H9 (cell line): ENCODE measurements at regions not wholly inside any gene's neighbourhood (a gene's known extent, or its start where the extent isn't known, plus 50 kb on each side); places are given as distances from the start of the nearest gene placed in this dataset.

Experiments
- DNase-seq: peaks from one replicate; pipeline ENCODE4 v3.0.0-alpha.2; 2017
- H2AFZ ChIP-seq: one replicate; pipeline ENCODE4 v1.6.1; 2013; ENCODE audit warnings: mild to moderate bottlenecking, low read length, control low read depth, moderate library complexity
- H2AK5ac ChIP-seq: 2 replicates; pipeline ENCODE4 v1.6.1; 2013; ENCODE audit warnings: low read length, control low read depth, mixed read lengths; ENCODE audit not compliant: insufficient read length
- H2BK120ac ChIP-seq: one replicate; pipeline ENCODE4 v1.6.1; 2013; ENCODE audit warnings: low read depth, mild to moderate bottlenecking, low read length, control low read depth, inconsistent platforms; ENCODE audit not compliant: poor library complexity, severe bottlenecking
- H2BK12ac ChIP-seq: 2 replicates; pipeline ENCODE4 v1.6.1; 2013; ENCODE audit warnings: low read length, control low read depth, mixed read lengths, low read depth; ENCODE audit not compliant: insufficient read length
- H2BK15ac ChIP-seq: 2 replicates; pipeline ENCODE4 v1.6.1; 2013; ENCODE audit warnings: low read depth, low read length, control low read depth
- H2BK20ac ChIP-seq: one replicate; pipeline ENCODE4 v1.6.1; 2013; ENCODE audit warnings: low read depth, mild to moderate bottlenecking, low read length, control low read depth, inconsistent platforms; ENCODE audit not compliant: poor library complexity, severe bottlenecking
- H2BK5ac ChIP-seq: 2 replicates; pipeline ENCODE4 v1.6.1; 2013; ENCODE audit warnings: low read length, control low read depth, mixed read lengths; ENCODE audit not compliant: insufficient read length
- H3K14ac ChIP-seq: 2 replicates; pipeline ENCODE4 v1.6.1; 2013; ENCODE audit warnings: low read length, control low read depth; ENCODE audit not compliant: insufficient read depth
- H3K18ac ChIP-seq: 2 replicates; pipeline ENCODE4 v1.6.1; 2013; ENCODE audit warnings: low read depth, mild to moderate bottlenecking, mixed read lengths, low read length, control low read depth; ENCODE audit not compliant: insufficient read length
- H3K23ac ChIP-seq: 2 replicates; pipeline ENCODE4 v1.6.1; 2013; ENCODE audit warnings: low read length, control low read depth, mixed read lengths, low read depth; ENCODE audit not compliant: insufficient read length
- H3K23me2 ChIP-seq: 2 replicates; pipeline ENCODE4 v1.6.1; 2013; ENCODE audit warnings: low read depth, mild to moderate bottlenecking, mixed read lengths, low read length, control low read depth; ENCODE audit not compliant: insufficient read length, poor library complexity, severe bottlenecking
- H3K27ac ChIP-seq: 2 replicates; pipeline ENCODE4 v1.5.1; 2013; ENCODE audit warnings: low read length, control low read depth, mixed read lengths, low read depth; ENCODE audit not compliant: insufficient read length
- H3K27me3 ChIP-seq: 2 replicates; pipeline ENCODE4 v1.6.1; 2013; ENCODE audit warnings: low read length, control low read depth, inconsistent platforms; ENCODE audit not compliant: insufficient read depth
- H3K4ac ChIP-seq: 2 replicates; pipeline ENCODE4 v1.6.1; 2013; ENCODE audit warnings: low read depth, mild to moderate bottlenecking, control low read depth, inconsistent platforms, low read length, moderate library complexity
- H3K4me1 ChIP-seq: 2 replicates; pipeline ENCODE4 v1.6.1; 2013; ENCODE audit warnings: low read length, control low read depth, inconsistent platforms; ENCODE audit not compliant: insufficient read depth
- H3K4me2 ChIP-seq: 2 replicates; pipeline ENCODE4 v1.6.1; 2013; ENCODE audit warnings: low read length, control low read depth, mixed read lengths; ENCODE audit not compliant: insufficient read length, insufficient read depth
- H3K56ac ChIP-seq: 2 replicates; pipeline ENCODE4 v1.6.1; 2013; ENCODE audit warnings: low read depth, mild to moderate bottlenecking, mixed read lengths, low read length, control low read depth; ENCODE audit not compliant: insufficient read length
- H3K79me1 ChIP-seq: 2 replicates; pipeline ENCODE4 v1.6.1; 2013; ENCODE audit warnings: low read depth, mild to moderate bottlenecking, moderate library complexity, low read length, control low read depth, inconsistent platforms; ENCODE audit not compliant: insufficient read depth, poor library complexity, severe bottlenecking
- H3K79me2 ChIP-seq: 2 replicates; pipeline ENCODE4 v1.6.1; 2013; ENCODE audit warnings: low read length, control low read depth, inconsistent platforms; ENCODE audit not compliant: insufficient read depth
- H3K9ac ChIP-seq: 2 replicates; pipeline ENCODE4 v1.6.1; 2013; ENCODE audit warnings: low read length, control low read depth, mixed read lengths; ENCODE audit not compliant: insufficient read length; ENCODE audit errors: extremely low read depth
- H3K9me3 ChIP-seq: one replicate; pipeline ENCODE4 v1.6.1; 2013; ENCODE audit warnings: low read depth, low read length, inconsistent platforms; ENCODE audit not compliant: control insufficient read depth
- H3T11ph ChIP-seq: one replicate; pipeline ENCODE4 v1.6.1; 2013; ENCODE audit warnings: mild to moderate bottlenecking, low read length, control low read depth, inconsistent platforms
- H4K20me1 ChIP-seq: one replicate; pipeline ENCODE4 v1.6.1; 2013; ENCODE audit not compliant: control insufficient read depth, insufficient read length, insufficient read depth
- H4K5ac ChIP-seq: 2 replicates; pipeline ENCODE4 v1.6.1; 2013; ENCODE audit warnings: low read depth, mild to moderate bottlenecking, mixed read lengths, low read length, control low read depth; ENCODE audit not compliant: insufficient read length
- H4K8ac ChIP-seq: replicated peaks from 2 replicates; pipeline ENCODE4 v1.6.1; 2013; ENCODE audit warnings: low read length, control low read depth, mixed read lengths, low read depth; ENCODE audit not compliant: insufficient read length
- H4K91ac ChIP-seq: 2 replicates; pipeline ENCODE4 v1.6.1; 2013; ENCODE audit warnings: low read depth, mild to moderate bottlenecking, moderate library complexity, mixed read lengths, low read length, control low read depth; ENCODE audit not compliant: insufficient read length
- H3K27ac Mint-ChIP-seq, 3 experiments: 2 replicates in 2 of 3; 3 replicates in 1 of 3; pipeline ENCODE4 v1.8.0; 2020 to 2021; ENCODE audit warnings: mixed read lengths in 3 of 3, mild to moderate bottlenecking in 1 of 3, moderate library complexity in 1 of 3
- H3K27me3 Mint-ChIP-seq: 2 replicates; pipeline ENCODE4 v1.8.0; 2021; ENCODE audit warnings: low read depth, mild to moderate bottlenecking, moderate library complexity, mixed read lengths
- H3K36me3 Mint-ChIP-seq, 3 experiments: 2 replicates in 2 of 3; 3 replicates in 1 of 3; pipeline ENCODE4 v1.8.0; 2020 to 2021; ENCODE audit warnings: low read depth in 3 of 3, mixed read lengths in 3 of 3; ENCODE audit not compliant: insufficient read depth in 1 of 3
- H3K4me1 Mint-ChIP-seq, 2 experiments: 2 replicates each; pipeline ENCODE4 v1.8.0; 2020; ENCODE audit warnings: mixed read lengths in 2 of 2
- H3K4me3 Mint-ChIP-seq, 2 experiments: 2 replicates in 1 of 2; 3 replicates in 1 of 2; pipeline ENCODE4 v1.8.0; 2020 to 2021; ENCODE audit warnings: mild to moderate bottlenecking in 2 of 2, mixed read lengths in 2 of 2, moderate library complexity in 1 of 2
- H3K9me3 Mint-ChIP-seq, 2 experiments: 2 replicates in 1 of 2; 3 replicates in 1 of 2; pipeline ENCODE4 v1.8.0; 2020; ENCODE audit warnings: mild to moderate bottlenecking in 2 of 2, mixed read lengths in 2 of 2, moderate library complexity in 1 of 2
- WGBS: extraction: QIAGEN DNeasy Blood & Tissue Kit; methylation state at CpG from one replicate; pipeline ENCODE4 v1.1.7; 2013; ENCODE audit warnings: missing lambda C conversion rate, low lambda C conversion rate, mixed read lengths; ENCODE audit not compliant: insufficient read length; ENCODE audit errors: extremely low coverage; 5-methylcytosine and 5-hydroxymethylcytosine counted together
- TF ChIP-seq, protein P1 (sequence below): fragments of 200-600 bp; sonication (generic); conservative IDR thresholded peaks from 3 replicates; pipeline ENCODE4 v1.8.0; 2021; ENCODE audit warnings: antibody characterized with exemption, mild to moderate bottlenecking

DNA sequence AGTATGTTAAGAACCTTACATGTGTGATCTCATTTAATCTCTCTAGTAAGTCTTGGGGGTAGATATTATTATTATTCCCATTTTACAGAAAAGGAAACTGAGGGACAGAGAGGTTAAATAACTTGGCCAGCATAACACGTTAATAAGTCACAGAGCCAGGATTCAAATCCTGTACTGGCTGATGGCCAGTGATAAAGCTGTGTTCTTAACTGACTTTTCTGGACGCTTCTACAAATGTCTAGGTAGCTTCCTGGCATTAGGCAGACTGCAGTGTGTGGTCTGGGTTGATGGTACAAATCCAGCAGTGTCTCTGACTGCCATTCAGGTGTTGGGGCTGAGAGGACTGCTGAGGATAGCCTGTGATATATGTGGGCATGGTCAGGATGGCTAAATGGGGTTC lies 125.8 kb upstream of the CXCL14 start:
- Histone ChIP-seq H3K56ac (no peak overlapping the region), H3K18ac (no peak overlapping the region), H3K9me3 (no peaks in the 10 kb centered on the region), H4K91ac (no peak overlapping the region), H2BK120ac (no peak overlapping the region), H3K9ac (no peak overlapping the region), H3K4ac (no peak overlapping the region), H3K79me2 (no peaks in the 10 kb centered on the region), H4K20me1 (no peaks in the 10 kb centered on the region), H2BK12ac (no peak overlapping the region), H2AK5ac (no peak overlapping the region), H3K27ac (no peak overlapping the region), H2BK15ac (no peak overlapping the region), H3T11ph (no peak overlapping the region), H2BK5ac (no peak overlapping the region), H3K4me2 (no peak overlapping the region), H4K8ac (no peak overlapping the region), H2BK20ac (no peak overlapping the region), H3K14ac (peak overlapping the region; percentile 36; the same call in 1 of the 2 replicates), H3K27me3 (no peaks in the 10 kb centered on the region), H3K23me2 (no peaks in the 10 kb centered on the region), H3K79me1 (no peaks in the 10 kb centered on the region), H3K23ac (no peak overlapping the region), H4K5ac (no peak overlapping the region), H2AFZ (no peak overlapping the region), H3K4me1 (no peaks in the 10 kb centered on the region)
- WGBS, result no CpG with 5 or more reads among the region's 2 CpGs
- Mint-ChIP-seq H3K4me3 (no peak overlapping the region), H3K36me3 (no peaks in the 10 kb centered on the region), H3K4me1 (peaks cover 8% of the 10 kb centered on the region in 2 experiments), H3K27me3 (peaks cover 2% of the 10 kb centered on the region; the same call in 1 of the 2 replicates), H3K27ac (0 out of 7 replicates have a peak overlapping the region, but pooled peaks of 1 of the 3 experiments have one; percentile 67), H3K9me3 (no peaks in the 10 kb centered on the region)
- no peak for DNase-seq
- TF ChIP-seq, protein P1, sequence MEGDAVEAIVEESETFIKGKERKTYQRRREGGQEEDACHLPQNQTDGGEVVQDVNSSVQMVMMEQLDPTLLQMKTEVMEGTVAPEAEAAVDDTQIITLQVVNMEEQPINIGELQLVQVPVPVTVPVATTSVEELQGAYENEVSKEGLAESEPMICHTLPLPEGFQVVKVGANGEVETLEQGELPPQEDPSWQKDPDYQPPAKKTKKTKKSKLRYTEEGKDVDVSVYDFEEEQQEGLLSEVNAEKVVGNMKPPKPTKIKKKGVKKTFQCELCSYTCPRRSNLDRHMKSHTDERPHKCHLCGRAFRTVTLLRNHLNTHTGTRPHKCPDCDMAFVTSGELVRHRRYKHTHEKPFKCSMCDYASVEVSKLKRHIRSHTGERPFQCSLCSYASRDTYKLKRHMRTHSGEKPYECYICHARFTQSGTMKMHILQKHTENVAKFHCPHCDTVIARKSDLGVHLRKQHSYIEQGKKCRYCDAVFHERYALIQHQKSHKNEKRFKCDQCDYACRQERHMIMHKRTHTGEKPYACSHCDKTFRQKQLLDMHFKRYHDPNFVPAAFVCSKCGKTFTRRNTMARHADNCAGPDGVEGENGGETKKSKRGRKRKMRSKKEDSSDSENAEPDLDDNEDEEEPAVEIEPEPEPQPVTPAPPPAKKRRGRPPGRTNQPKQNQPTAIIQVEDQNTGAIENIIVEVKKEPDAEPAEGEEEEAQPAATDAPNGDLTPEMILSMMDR, result no peak
